Parathyroid adenoma (tissue), 2 donors: ENCODE measurements at regions not wholly inside any gene's neighbourhood (a gene's known extent, or its start where the extent isn't known, plus 50 kb on each side); places are given as distances from the start of the nearest gene placed in this dataset.

Experiments used
- H2AFZ ChIP-seq: fragments of 300-600 bp; sonication (generic); one replicate; pipeline ENCODE4 v1.7.0; 2017; ENCODE audit warnings: antibody characterized with exemption, mild to moderate bottlenecking
- H3K27ac ChIP-seq: fragments of 300-600 bp; sonication (generic); one replicate; pipeline ENCODE4 v1.7.0; 2017
- H3K27me3 ChIP-seq: fragments of 300-600 bp; sonication (generic); one replicate; pipeline ENCODE4 v1.7.0; 2017; ENCODE audit warnings: low read length; ENCODE audit not compliant: control insufficient read depth, insufficient read depth
- H3K36me3 ChIP-seq: fragments of 300-600 bp; sonication (generic); one replicate; pipeline ENCODE4 v1.7.0; 2017; ENCODE audit warnings: low read length; ENCODE audit not compliant: control insufficient read depth, insufficient read depth
- H3K4me1 ChIP-seq: fragments of 300-600 bp; sonication (generic); one replicate; pipeline ENCODE4 v1.7.0; 2017; ENCODE audit warnings: control low read depth
- H3K4me2 ChIP-seq: fragments of 300-600 bp; sonication (generic); one replicate; pipeline ENCODE4 v1.7.0; 2017; ENCODE audit warnings: low read length
- H3K4me3 ChIP-seq: fragments of 300-600 bp; sonication (generic); one replicate; pipeline ENCODE4 v1.7.0; 2017; ENCODE audit warnings: low read depth, low read length
- H3K79me2 ChIP-seq: fragments of 300-600 bp; sonication (generic); one replicate; pipeline ENCODE4 v1.7.0; 2017; ENCODE audit warnings: control low read depth
- H3K9ac ChIP-seq: fragments of 300-600 bp; sonication (generic); one replicate; pipeline ENCODE4 v1.7.0; 2017; ENCODE audit warnings: mild to moderate bottlenecking
- H3K9me3 ChIP-seq: fragments of 300-600 bp; sonication (generic); one replicate; pipeline ENCODE4 v1.7.0; 2017; ENCODE audit warnings: low read length; ENCODE audit not compliant: control insufficient read depth
- CTCF ChIP-seq: fragments of 300-600 bp; sonication (generic); IDR thresholded peaks from one replicate; pipeline ENCODE4 v1.7.0; 2017; ENCODE audit warnings: antibody characterized with exemption, mild to moderate bottlenecking
- donor health status: primary hyperparathyroidism.

- Histone ChIP-seq H3K27ac (no peak overlapping the region), H3K9ac (no peak overlapping the region), H3K4me2 (no peak overlapping the region), H3K27me3 (no peaks in the 10 kb centered on the region), H3K79me2 (no peaks in the 10 kb centered on the region), H3K4me3 (no peak overlapping the region), H3K36me3 (no peaks in the 10 kb centered on the region), H2AFZ (no peak overlapping the region), H3K4me1 (no peaks in the 10 kb centered on the region), H3K9me3 (no peaks in the 10 kb centered on the region)
- TF ChIP-seq CTCF: no peak
Observed at GRCh38 chr2:238646281-238646680, 201.6 kb upstream of the TWIST2 start.

- no peak overlapping the region for H3K27ac ChIP-seq
Observed at GRCh38 chr2:238646803-238647202, 201.1 kb upstream of the TWIST2 start.

GRCh38 chr2:238649123-238649522, 198.8 kb upstream of the TWIST2 start:
- no peaks in the 10 kb centered on the region for H3K36me3 ChIP-seq
- H3K4me2 ChIP-seq: no peak overlapping the region
- H3K4me3 ChIP-seq: no peak overlapping the region
- no peaks in the 10 kb centered on the region for H3K27me3 ChIP-seq
- no peaks in the 10 kb centered on the region for H3K79me2 ChIP-seq
- H3K9me3 ChIP-seq: no peaks in the 10 kb centered on the region
- no peak overlapping the region for H2AFZ ChIP-seq
- no peak overlapping the region for H3K27ac ChIP-seq
- H3K4me1 ChIP-seq: no peaks in the 10 kb centered on the region
- H3K9ac ChIP-seq: no peak overlapping the region
- TF ChIP-seq CTCF: no peak

More at GRCh38 chr2:238646803-238647202, 201.1 kb upstream of the TWIST2 start:
- H2AFZ ChIP-seq: no peak overlapping the region
- no peaks in the 10 kb centered on the region for H3K36me3 ChIP-seq
- no peaks in the 10 kb centered on the region for H3K4me1 ChIP-seq
- no peaks in the 10 kb centered on the region for H3K9me3 ChIP-seq
- no peak overlapping the region for H3K4me2 ChIP-seq
- no peak overlapping the region for H3K9ac ChIP-seq
- TF ChIP-seq CTCF: no peak
- no peak overlapping the region for H3K4me3 ChIP-seq
- H3K27me3 ChIP-seq: no peaks in the 10 kb centered on the region
- no peaks in the 10 kb centered on the region for H3K79me2 ChIP-seq

- no peak overlapping the region for H3K27ac ChIP-seq
- no peaks in the 10 kb centered on the region for H3K9me3 ChIP-seq
- no peak overlapping the region for H3K4me3 ChIP-seq
- no peak overlapping the region for H3K4me2 ChIP-seq
- H3K79me2 ChIP-seq: no peaks in the 10 kb centered on the region
- no peak overlapping the region for H2AFZ ChIP-seq
- H3K4me1 ChIP-seq: no peaks in the 10 kb centered on the region
- TF ChIP-seq CTCF: no peak
- H3K27me3 ChIP-seq: no peaks in the 10 kb centered on the region
- no peak overlapping the region for H3K9ac ChIP-seq
- no peaks in the 10 kb centered on the region for H3K36me3 ChIP-seq
Observed at GRCh38 chr2:238649936-238650518, 197.9 kb upstream of the TWIST2 start.

- no peak for TF ChIP-seq CTCF
- no peak overlapping the region for H2AFZ ChIP-seq
Observed at GRCh38 chr2:238650536-238650935, 197.3 kb upstream of the TWIST2 start.

More at GRCh38 chr2:238650536-238650935, 197.3 kb upstream of the TWIST2 start:
- Histone ChIP-seq H3K4me3 (no peak overlapping the region), H3K36me3 (no peaks in the 10 kb centered on the region), H3K79me2 (no peaks in the 10 kb centered on the region), H3K9me3 (no peaks in the 10 kb centered on the region), H3K27ac (no peak overlapping the region), H3K4me1 (no peaks in the 10 kb centered on the region), H3K27me3 (no peaks in the 10 kb centered on the region), H3K9ac (no peak overlapping the region), H3K4me2 (no peak overlapping the region)
